ENCODE measurements at regions not wholly inside any gene's neighbourhood (a gene's known extent, or its start where the extent isn't known, plus 50 kb on each side); places are given as distances from the start of the nearest gene placed in this dataset.

DNA sequence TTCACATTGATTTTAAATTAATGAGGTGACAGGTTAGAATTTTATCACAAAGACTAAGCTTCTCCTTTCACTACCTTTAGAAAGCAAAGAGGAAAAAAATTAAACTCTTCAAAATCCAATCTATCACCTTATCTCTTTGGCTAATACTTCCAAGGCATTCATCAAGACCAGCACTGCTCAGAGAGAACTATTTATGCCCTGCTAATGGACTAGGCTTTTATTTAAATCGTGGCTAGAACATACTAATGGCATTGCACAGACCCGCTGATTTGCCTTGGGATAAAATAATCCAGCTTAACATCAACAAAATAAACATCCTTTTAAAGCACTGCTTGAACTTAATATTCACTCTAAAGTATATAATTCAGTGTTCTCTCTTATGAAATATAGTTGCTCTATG lies 880.4 kb downstream of the HACE1 start:
- no peaks in the 10 kb centered on the region for H3K79me2 ChIP-seq (ENCODE audit: insufficient read depth, low read depth)

DNA sequence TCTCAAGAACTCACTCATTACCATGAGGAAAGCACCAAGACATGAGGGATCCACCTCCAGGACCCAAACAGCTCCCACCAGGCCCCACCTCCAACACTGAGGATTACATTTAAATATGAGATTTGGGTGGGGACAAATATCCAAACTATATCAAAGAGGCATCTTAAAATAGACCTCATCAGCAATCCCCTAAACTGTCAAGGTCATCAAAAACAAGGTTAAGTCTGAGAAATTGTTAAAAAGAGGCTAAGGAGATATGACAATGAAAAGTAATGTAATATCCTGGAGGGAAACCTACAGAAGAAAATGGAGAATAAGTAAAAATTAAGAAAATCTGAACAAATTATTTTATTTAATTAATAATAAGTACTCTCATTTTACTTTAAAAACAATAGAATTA lies 922.3 kb downstream of the HACE1 start:
- no peaks in the 10 kb centered on the region for H3K36me3 ChIP-seq (ENCODE audit: insufficient read depth)
- H3K27me3 ChIP-seq (ENCODE audit: insufficient read depth, low read depth), result no peaks in the 10 kb centered on the region
- H3K27ac ChIP-seq, result no peak overlapping the region
- H3K79me2 ChIP-seq (ENCODE audit: insufficient read depth, low read depth), result no peaks in the 10 kb centered on the region
- TF ChIP-seq, protein P1, sequence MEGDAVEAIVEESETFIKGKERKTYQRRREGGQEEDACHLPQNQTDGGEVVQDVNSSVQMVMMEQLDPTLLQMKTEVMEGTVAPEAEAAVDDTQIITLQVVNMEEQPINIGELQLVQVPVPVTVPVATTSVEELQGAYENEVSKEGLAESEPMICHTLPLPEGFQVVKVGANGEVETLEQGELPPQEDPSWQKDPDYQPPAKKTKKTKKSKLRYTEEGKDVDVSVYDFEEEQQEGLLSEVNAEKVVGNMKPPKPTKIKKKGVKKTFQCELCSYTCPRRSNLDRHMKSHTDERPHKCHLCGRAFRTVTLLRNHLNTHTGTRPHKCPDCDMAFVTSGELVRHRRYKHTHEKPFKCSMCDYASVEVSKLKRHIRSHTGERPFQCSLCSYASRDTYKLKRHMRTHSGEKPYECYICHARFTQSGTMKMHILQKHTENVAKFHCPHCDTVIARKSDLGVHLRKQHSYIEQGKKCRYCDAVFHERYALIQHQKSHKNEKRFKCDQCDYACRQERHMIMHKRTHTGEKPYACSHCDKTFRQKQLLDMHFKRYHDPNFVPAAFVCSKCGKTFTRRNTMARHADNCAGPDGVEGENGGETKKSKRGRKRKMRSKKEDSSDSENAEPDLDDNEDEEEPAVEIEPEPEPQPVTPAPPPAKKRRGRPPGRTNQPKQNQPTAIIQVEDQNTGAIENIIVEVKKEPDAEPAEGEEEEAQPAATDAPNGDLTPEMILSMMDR (conservative IDR thresholded peaks at IDR 0.05; ENCODE audit: low read depth, low read length), result no peak
- H3K9ac ChIP-seq, result no peak overlapping the region
- H4K20me1 ChIP-seq (ENCODE audit: insufficient read depth), result no peaks in the 10 kb centered on the region
- H3K4me1 ChIP-seq (ENCODE audit: low read depth, poor library complexity, severe bottlenecking), result no peaks in the 10 kb centered on the region
- H2AFZ ChIP-seq (ENCODE audit: low read depth), result no peak overlapping the region
- H3K4me2 ChIP-seq, result no peak overlapping the region
- no peak overlapping the region for H3K4me3 ChIP-seq (IDR thresholded peaks at IDR 0.05; ENCODE audit: insufficient read depth, low read depth, low read length)

More for the DNA sequence above, 880.4 kb downstream of the HACE1 start:
- Histone ChIP-seq H3K4me1 (ENCODE audit: low read depth, poor library complexity, severe bottlenecking) (no peaks in the 10 kb centered on the region), H4K20me1 (ENCODE audit: insufficient read depth) (no peaks in the 10 kb centered on the region), H3K27ac (no peak overlapping the region), H2AFZ (ENCODE audit: low read depth) (no peak overlapping the region), H3K4me2 (no peak overlapping the region), H3K36me3 (ENCODE audit: insufficient read depth) (no peaks in the 10 kb centered on the region), H3K9ac (no peak overlapping the region), H3K4me3 (IDR thresholded peaks at IDR 0.05; ENCODE audit: insufficient read depth, low read depth, low read length) (no peak overlapping the region), H3K27me3 (ENCODE audit: insufficient read depth, low read depth) (no peaks in the 10 kb centered on the region)
- TF ChIP-seq, protein P1 (conservative IDR thresholded peaks at IDR 0.05; ENCODE audit: low read depth, low read length), result no peak

DNA sequence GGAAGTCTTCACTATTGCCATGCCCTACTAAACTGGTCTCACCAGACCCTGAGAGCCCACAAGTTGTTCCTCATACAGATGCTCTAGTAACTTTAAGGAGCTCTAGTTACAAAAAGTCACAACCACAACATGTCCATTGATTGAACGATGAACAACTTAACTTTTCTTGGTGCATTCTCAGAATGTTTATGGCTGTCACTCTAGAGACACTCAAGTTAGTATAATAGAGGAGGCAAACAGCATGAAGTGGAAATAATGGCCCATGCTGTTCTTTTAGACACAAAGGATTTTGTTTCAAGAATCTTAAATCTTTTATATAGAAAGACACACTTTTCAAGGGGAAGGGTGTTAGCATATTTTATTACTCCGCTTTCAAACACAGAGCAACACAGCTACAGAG lies 934.4 kb downstream of the HACE1 start:
- Histone ChIP-seq H3K4me3 (IDR thresholded peaks at IDR 0.05; ENCODE audit: insufficient read depth, low read depth, low read length) (no peak overlapping the region), H2AFZ (ENCODE audit: low read depth) (no peak overlapping the region), H3K79me2 (ENCODE audit: insufficient read depth, low read depth) (no peaks in the 10 kb centered on the region), H3K36me3 (ENCODE audit: insufficient read depth) (no peaks in the 10 kb centered on the region), H3K27ac (no peak overlapping the region), H3K4me2 (no peak overlapping the region), H4K20me1 (ENCODE audit: insufficient read depth) (no peaks in the 10 kb centered on the region), H3K27me3 (ENCODE audit: insufficient read depth, low read depth) (no peaks in the 10 kb centered on the region), H3K4me1 (ENCODE audit: low read depth, poor library complexity, severe bottlenecking) (no peaks in the 10 kb centered on the region), H3K9ac (no peak overlapping the region)
- TF ChIP-seq, protein P1 (conservative IDR thresholded peaks at IDR 0.05; ENCODE audit: low read depth, low read length), result no peak

DNA sequence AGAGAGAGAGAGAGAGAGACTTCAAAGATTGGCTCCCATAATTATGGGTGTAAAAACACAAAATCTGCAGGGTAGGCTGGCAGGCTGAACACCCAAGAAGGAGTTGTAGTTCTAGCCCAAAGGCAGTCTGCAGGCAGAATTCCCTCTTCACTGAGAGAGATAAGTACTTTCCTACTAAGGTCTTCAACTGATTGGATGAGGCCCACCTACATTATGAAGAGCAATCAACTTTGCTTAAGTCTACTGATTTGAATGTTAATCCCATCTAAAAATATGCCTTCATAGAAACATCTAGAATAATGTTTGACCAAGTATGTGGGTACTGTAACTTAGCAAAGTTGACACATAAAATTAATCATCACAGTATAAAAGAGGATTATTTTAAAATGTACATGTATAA lies 949.7 kb downstream of the HACE1 start:
- Histone ChIP-seq H3K79me2 (ENCODE audit: insufficient read depth, low read depth) (no peaks in the 10 kb centered on the region), H3K27me3 (ENCODE audit: insufficient read depth, low read depth) (no peaks in the 10 kb centered on the region), H3K4me1 (ENCODE audit: low read depth, poor library complexity, severe bottlenecking) (no peaks in the 10 kb centered on the region), H3K27ac (no peak overlapping the region), H4K20me1 (ENCODE audit: insufficient read depth) (no peaks in the 10 kb centered on the region), H3K36me3 (ENCODE audit: insufficient read depth) (no peaks in the 10 kb centered on the region), H3K9ac (no peak overlapping the region), H3K4me3 (IDR thresholded peaks at IDR 0.05; ENCODE audit: insufficient read depth, low read depth, low read length) (no peak overlapping the region), H3K4me2 (no peak overlapping the region), H2AFZ (ENCODE audit: low read depth) (no peak overlapping the region)
- TF ChIP-seq, protein P1 (conservative IDR thresholded peaks at IDR 0.05; ENCODE audit: low read depth, low read length), result no peak
